ENCODE measurements at regions not wholly inside any gene's neighbourhood (a gene's known extent, or its start where the extent isn't known, plus 50 kb on each side); places are given as distances from the start of the nearest gene placed in this dataset.
"Not testable (repeated sequence)": the region's sequence is repeated elsewhere in the genome, so short reads cannot be mapped to it uniquely, and the experiment has no call there.

- H3K36me3 ChIP-seq (ENCODE audit: control insufficient read depth, insufficient read depth, low read length, severe bottlenecking): no peaks in the 10 kb centered on the region
Observed at GRCh38 chr2:52495816-52496215, 1271.8 kb upstream of the CHAC2 start.

GRCh38 chr2:52477166-52477565 lies 1290.4 kb upstream of the CHAC2 start:
- no peak for DNase-seq (ENCODE audit: low read depth)
- Histone ChIP-seq H3K36me3 (ENCODE audit: control insufficient read depth, insufficient read depth, low read length, severe bottlenecking) (no peaks in the 10 kb centered on the region), H3K9me3 (ENCODE audit: control insufficient read depth, low read length) (no peaks in the 10 kb centered on the region), H3K27me3 (replicated peaks; ENCODE audit: control insufficient read depth, insufficient read depth, low read length) (no peaks in the 10 kb centered on the region), H3K4me1 (ENCODE audit: control insufficient read depth, insufficient read depth, low read length) (no peaks in the 10 kb centered on the region), H3K4me3 (ENCODE audit: low read length) (no peak overlapping the region), H3K9ac (ENCODE audit: low read length) (no peak overlapping the region)

More at GRCh38 chr2:52495816-52496215, 1271.8 kb upstream of the CHAC2 start:
- Histone ChIP-seq H3K27me3 (replicated peaks; ENCODE audit: control insufficient read depth, insufficient read depth, low read length) (no peaks in the 10 kb centered on the region), H3K9me3 (ENCODE audit: control insufficient read depth, low read length) (peaks cover 3% of the 10 kb centered on the region), H3K9ac (ENCODE audit: low read length) (no peak overlapping the region), H3K4me1 (ENCODE audit: control insufficient read depth, insufficient read depth, low read length) (no peaks in the 10 kb centered on the region), H3K4me3 (ENCODE audit: low read length) (no peak overlapping the region)
- DNase-seq (ENCODE audit: low read depth): no peak

DNA sequence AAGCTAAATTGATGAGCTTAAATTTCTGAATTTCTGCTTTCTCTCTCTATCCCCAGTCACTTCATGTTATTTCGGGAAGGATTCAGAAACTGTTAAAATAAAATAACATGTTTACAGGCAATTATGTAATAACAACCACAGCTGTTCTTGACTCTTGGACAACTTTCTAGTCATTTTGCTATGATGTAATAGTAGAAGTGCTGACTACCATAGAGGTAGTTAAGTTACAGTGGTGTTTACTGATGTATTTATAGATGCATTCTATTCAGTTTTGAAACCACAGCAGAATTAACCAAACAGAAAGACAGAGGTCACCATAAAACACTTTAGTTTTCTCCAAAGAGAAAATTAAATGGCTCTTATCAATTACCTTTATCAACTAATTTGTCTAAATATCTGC lies 1292.0 kb upstream of the CHAC2 start:
- Histone ChIP-seq H3K9me3 (ENCODE audit: control insufficient read depth, low read length) (no peaks in the 10 kb centered on the region), H3K4me1 (ENCODE audit: control insufficient read depth, insufficient read depth, low read length) (no peaks in the 10 kb centered on the region), H3K27me3 (replicated peaks; ENCODE audit: control insufficient read depth, insufficient read depth, low read length) (no peaks in the 10 kb centered on the region), H3K36me3 (ENCODE audit: control insufficient read depth, insufficient read depth, low read length, severe bottlenecking) (no peaks in the 10 kb centered on the region), H3K9ac (ENCODE audit: low read length) (no peak overlapping the region), H3K4me3 (ENCODE audit: low read length) (no peak overlapping the region)
- DNase-seq (ENCODE audit: low read depth): no peak

DNA sequence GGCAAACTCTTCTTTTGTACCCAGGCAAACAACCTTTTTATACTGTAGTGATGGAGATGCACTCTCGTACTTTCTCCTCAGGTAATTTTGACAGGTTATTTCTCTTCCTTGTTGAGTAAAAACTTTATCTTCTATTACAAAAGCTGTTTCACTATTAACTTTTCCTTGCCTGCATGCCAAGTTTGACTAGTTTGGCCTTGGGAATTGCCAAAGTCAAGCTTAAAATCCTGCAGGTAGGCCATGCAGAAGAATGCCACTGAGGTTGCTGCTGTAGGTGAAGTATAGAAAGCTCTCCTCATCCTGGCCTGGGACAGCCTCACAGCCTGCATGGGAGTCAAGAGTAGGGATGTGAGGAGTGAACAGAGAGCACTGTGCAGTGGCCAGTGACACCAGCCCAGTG lies 1293.5 kb upstream of the CHAC2 start:
- H3K9ac ChIP-seq (ENCODE audit: low read length): no peak overlapping the region
- H3K9me3 ChIP-seq (ENCODE audit: control insufficient read depth, low read length): no peaks in the 10 kb centered on the region
- no peaks in the 10 kb centered on the region for H3K27me3 ChIP-seq (replicated peaks; ENCODE audit: control insufficient read depth, insufficient read depth, low read length)
- H3K4me1 ChIP-seq (ENCODE audit: control insufficient read depth, insufficient read depth, low read length): no peaks in the 10 kb centered on the region
- H3K36me3 ChIP-seq (ENCODE audit: control insufficient read depth, insufficient read depth, low read length, severe bottlenecking): no peaks in the 10 kb centered on the region
- no peak for DNase-seq (ENCODE audit: low read depth)
- no peak overlapping the region for H3K4me3 ChIP-seq (ENCODE audit: low read length)

GRCh38 chr2:52473526-52473925 lies 1294.1 kb upstream of the CHAC2 start:
- Histone ChIP-seq H3K9me3 (ENCODE audit: control insufficient read depth, low read length) (no peaks in the 10 kb centered on the region), H3K4me3 (ENCODE audit: low read length) (no peak overlapping the region), H3K27me3 (replicated peaks; ENCODE audit: control insufficient read depth, insufficient read depth, low read length) (no peaks in the 10 kb centered on the region), H3K4me1 (ENCODE audit: control insufficient read depth, insufficient read depth, low read length) (no peaks in the 10 kb centered on the region), H3K36me3 (ENCODE audit: control insufficient read depth, insufficient read depth, low read length, severe bottlenecking) (no peaks in the 10 kb centered on the region), H3K9ac (ENCODE audit: low read length) (no peak overlapping the region)
- no peak for DNase-seq (ENCODE audit: low read depth)

GRCh38 chr2:52470457-52470856 lies 1297.1 kb upstream of the CHAC2 start:
- H3K27me3 ChIP-seq (replicated peaks; ENCODE audit: control insufficient read depth, insufficient read depth, low read length); H3K4me1 ChIP-seq (ENCODE audit: control insufficient read depth, insufficient read depth, low read length); H3K9me3 ChIP-seq (ENCODE audit: control insufficient read depth, low read length); H3K4me3 ChIP-seq (ENCODE audit: low read length); H3K9ac ChIP-seq (ENCODE audit: low read length); H3K36me3 ChIP-seq (ENCODE audit: control insufficient read depth, insufficient read depth, low read length, severe bottlenecking); DNase-seq (ENCODE audit: low read depth): not testable (repeated sequence)

DNA sequence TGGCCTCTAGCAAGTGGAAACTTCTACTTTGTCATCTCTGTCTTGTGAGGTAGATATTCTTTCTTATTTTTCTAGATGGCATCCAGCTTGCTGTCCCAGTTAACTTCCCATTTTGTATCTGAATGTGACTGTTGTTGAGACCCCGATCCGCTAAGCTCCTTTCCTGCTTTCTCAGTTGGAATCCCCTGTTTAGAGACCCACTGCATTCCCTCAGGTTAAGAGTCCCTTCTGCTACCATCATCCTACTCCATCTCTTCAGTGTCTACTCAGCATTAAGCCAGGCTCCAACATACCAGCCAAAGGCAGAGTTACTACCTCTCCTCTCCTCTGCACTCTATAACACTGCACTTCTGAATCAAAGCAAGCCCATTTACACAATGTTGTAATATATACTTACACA lies 1300.4 kb upstream of the CHAC2 start:
- no peaks in the 10 kb centered on the region for H3K27me3 ChIP-seq (replicated peaks; ENCODE audit: control insufficient read depth, insufficient read depth, low read length)
- DNase-seq (ENCODE audit: low read depth): no peak
- no peak overlapping the region for H3K4me3 ChIP-seq (ENCODE audit: low read length)
- no peak overlapping the region for H3K9ac ChIP-seq (ENCODE audit: low read length)
- H3K4me1 ChIP-seq (ENCODE audit: control insufficient read depth, insufficient read depth, low read length): no peaks in the 10 kb centered on the region
- H3K36me3 ChIP-seq (ENCODE audit: control insufficient read depth, insufficient read depth, low read length, severe bottlenecking): no peaks in the 10 kb centered on the region
- H3K9me3 ChIP-seq (ENCODE audit: control insufficient read depth, low read length): no peaks in the 10 kb centered on the region

GRCh38 chr2:52465287-52465686 lies 1302.3 kb upstream of the CHAC2 start:
- no peaks in the 10 kb centered on the region for H3K4me1 ChIP-seq (ENCODE audit: control insufficient read depth, insufficient read depth, low read length)
- H3K27me3 ChIP-seq (replicated peaks; ENCODE audit: control insufficient read depth, insufficient read depth, low read length): no peaks in the 10 kb centered on the region
- no peaks in the 10 kb centered on the region for H3K9me3 ChIP-seq (ENCODE audit: control insufficient read depth, low read length)
- no peak overlapping the region for H3K4me3 ChIP-seq (ENCODE audit: low read length)
- peak; percentile 35 for DNase-seq (ENCODE audit: low read depth)
- no peak overlapping the region for H3K9ac ChIP-seq (ENCODE audit: low read length)
- no peaks in the 10 kb centered on the region for H3K36me3 ChIP-seq (ENCODE audit: control insufficient read depth, insufficient read depth, low read length, severe bottlenecking)

DNA sequence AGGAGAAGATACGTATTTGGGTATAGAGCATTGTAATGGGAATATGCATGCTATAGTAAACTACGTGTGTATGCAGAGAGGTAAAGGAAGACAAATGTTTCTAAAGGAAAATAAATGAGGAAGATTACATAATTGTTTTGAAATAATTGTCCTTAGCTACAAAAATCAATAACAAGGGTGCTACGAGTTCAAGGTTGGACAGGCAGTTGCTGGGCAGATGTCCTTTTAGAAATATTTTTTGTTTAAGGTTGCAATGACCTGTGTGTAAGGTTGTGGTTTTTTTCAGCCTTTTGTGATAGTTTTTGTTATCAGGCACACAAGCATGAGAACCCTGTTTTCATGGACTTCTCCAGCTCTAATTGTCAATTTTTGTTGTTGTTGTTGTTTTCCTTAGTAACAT lies 1304.1 kb upstream of the CHAC2 start:
- no peaks in the 10 kb centered on the region for H3K9me3 ChIP-seq (ENCODE audit: control insufficient read depth, low read length)
- no peak overlapping the region for H3K4me3 ChIP-seq (ENCODE audit: low read length)
- DNase-seq (ENCODE audit: low read depth): no peak

DNA sequence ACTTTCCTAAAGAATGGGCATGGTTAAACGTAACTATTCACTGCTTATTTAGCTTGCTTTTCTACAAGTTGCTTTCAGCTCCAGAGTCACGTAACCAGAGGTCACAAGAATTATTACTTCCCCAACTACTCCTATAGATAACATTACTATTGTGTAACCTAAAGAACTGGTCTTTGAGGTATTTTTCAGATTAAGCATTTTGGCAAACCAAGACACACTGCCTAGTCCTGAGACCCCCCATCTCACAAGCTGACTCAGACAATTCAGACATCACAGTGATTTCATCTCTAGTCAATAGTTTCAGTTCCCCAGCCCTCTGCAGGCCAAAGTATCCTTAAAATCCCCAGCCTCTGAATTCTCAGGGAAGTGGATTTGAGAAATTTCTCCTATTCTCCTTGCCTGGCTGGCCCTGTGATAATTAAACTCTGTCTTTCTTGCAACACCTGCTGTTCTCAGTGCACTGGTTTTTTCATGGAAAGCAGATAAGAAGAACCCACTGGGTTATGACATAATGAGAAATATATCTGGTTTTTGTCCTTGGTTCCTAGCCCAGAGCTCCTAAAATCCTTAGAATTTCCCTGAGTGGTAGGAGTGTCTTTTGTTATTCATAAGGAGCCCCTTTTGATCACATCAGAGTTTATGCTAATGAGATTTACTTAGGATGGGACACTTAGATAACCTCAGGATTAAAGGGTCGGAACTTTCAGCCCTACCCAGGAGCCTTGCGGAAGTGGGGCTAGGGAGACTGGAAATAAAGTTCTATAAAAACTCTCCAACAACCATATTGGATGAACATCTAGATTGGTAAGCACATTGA lies 1310.8 kb upstream of the CHAC2 start:
- DNase-seq (ENCODE audit: low read depth): no peak
- Histone ChIP-seq H3K4me3 (ENCODE audit: low read length) (no peak overlapping the region), H3K36me3 (ENCODE audit: control insufficient read depth, insufficient read depth, low read length, severe bottlenecking) (no peaks in the 10 kb centered on the region), H3K9ac (ENCODE audit: low read length) (no peak overlapping the region), H3K27me3 (replicated peaks; ENCODE audit: control insufficient read depth, insufficient read depth, low read length) (no peaks in the 10 kb centered on the region), H3K9me3 (ENCODE audit: control insufficient read depth, low read length) (no peaks in the 10 kb centered on the region), H3K4me1 (ENCODE audit: control insufficient read depth, insufficient read depth, low read length) (no peaks in the 10 kb centered on the region)

More for the DNA sequence above, 1304.1 kb upstream of the CHAC2 start:
- Histone ChIP-seq H3K9ac (ENCODE audit: low read length) (no peak overlapping the region), H3K27me3 (replicated peaks; ENCODE audit: control insufficient read depth, insufficient read depth, low read length) (no peaks in the 10 kb centered on the region), H3K4me1 (ENCODE audit: control insufficient read depth, insufficient read depth, low read length) (no peaks in the 10 kb centered on the region), H3K36me3 (ENCODE audit: control insufficient read depth, insufficient read depth, low read length, severe bottlenecking) (no peaks in the 10 kb centered on the region)

DNA sequence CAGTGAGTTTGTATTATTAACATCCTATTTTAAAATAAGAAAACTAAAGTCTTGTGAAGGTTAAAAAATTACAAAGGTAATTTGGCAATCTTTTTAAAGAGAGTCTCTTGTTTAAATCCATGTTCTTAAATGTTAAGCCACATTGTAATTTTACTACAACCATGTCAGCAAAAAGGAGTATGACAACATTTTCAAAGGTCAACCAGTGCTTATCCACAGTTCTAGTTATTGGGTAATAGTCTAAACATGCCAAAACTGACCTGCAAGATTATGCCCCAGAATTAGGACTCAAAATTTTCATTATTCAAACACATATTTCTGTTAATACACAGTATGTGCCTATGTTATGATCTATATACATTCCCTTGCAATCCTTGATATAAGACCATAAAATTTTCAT lies 1312.6 kb upstream of the CHAC2 start:
- Histone ChIP-seq H3K4me3 (ENCODE audit: low read length) (no peak overlapping the region), H3K4me1 (ENCODE audit: control insufficient read depth, insufficient read depth, low read length) (no peaks in the 10 kb centered on the region), H3K36me3 (ENCODE audit: control insufficient read depth, insufficient read depth, low read length, severe bottlenecking) (no peaks in the 10 kb centered on the region), H3K9ac (ENCODE audit: low read length) (no peak overlapping the region), H3K9me3 (ENCODE audit: control insufficient read depth, low read length) (no peaks in the 10 kb centered on the region), H3K27me3 (replicated peaks; ENCODE audit: control insufficient read depth, insufficient read depth, low read length) (no peaks in the 10 kb centered on the region)
- DNase-seq (ENCODE audit: low read depth): peak; percentile 17

- no peak for DNase-seq (ENCODE audit: low read depth)
- Histone ChIP-seq H3K4me3 (ENCODE audit: low read length) (no peak overlapping the region), H3K9me3 (ENCODE audit: control insufficient read depth, low read length) (no peaks in the 10 kb centered on the region), H3K36me3 (ENCODE audit: control insufficient read depth, insufficient read depth, low read length, severe bottlenecking) (no peaks in the 10 kb centered on the region), H3K27me3 (replicated peaks; ENCODE audit: control insufficient read depth, insufficient read depth, low read length) (no peaks in the 10 kb centered on the region), H3K9ac (ENCODE audit: low read length) (no peak overlapping the region), H3K4me1 (ENCODE audit: control insufficient read depth, insufficient read depth, low read length) (no peaks in the 10 kb centered on the region)
Observed at GRCh38 chr2:52452201-52452600, 1315.4 kb upstream of the CHAC2 start.
